ENCODE measurements at regions not wholly inside any gene's neighbourhood (a gene's known extent, or its start where the extent isn't known, plus 50 kb on each side); places are given as distances from the start of the nearest gene placed in this dataset.

DNA sequence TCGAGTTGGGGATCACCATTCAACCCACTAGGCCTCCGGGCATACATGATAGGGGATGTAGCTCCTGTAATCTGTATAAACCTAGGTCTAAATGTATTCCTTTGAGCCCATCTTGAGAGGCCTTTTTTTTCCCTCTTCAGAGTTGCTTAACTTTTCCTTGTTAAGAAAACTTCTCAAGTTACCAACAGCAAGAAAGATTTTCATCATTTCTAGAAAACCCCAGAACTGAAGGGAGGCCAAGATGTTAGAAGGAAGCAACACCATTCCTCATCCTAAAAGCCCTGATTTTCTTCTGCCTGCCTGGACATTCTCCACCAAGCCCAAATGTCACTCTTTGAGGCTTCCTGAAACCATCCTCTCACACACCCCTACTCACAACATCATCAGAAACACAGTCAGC, 79.4 kb downstream of the TMPRSS5 start:
- no peaks in the 10 kb centered on the region for H3K27me3 ChIP-seq
- no peaks in the 10 kb centered on the region for H3K9me3 ChIP-seq
- TF ChIP-seq, protein P1, sequence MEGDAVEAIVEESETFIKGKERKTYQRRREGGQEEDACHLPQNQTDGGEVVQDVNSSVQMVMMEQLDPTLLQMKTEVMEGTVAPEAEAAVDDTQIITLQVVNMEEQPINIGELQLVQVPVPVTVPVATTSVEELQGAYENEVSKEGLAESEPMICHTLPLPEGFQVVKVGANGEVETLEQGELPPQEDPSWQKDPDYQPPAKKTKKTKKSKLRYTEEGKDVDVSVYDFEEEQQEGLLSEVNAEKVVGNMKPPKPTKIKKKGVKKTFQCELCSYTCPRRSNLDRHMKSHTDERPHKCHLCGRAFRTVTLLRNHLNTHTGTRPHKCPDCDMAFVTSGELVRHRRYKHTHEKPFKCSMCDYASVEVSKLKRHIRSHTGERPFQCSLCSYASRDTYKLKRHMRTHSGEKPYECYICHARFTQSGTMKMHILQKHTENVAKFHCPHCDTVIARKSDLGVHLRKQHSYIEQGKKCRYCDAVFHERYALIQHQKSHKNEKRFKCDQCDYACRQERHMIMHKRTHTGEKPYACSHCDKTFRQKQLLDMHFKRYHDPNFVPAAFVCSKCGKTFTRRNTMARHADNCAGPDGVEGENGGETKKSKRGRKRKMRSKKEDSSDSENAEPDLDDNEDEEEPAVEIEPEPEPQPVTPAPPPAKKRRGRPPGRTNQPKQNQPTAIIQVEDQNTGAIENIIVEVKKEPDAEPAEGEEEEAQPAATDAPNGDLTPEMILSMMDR (IDR thresholded peaks at IDR 0.05) = no peak
- no peaks in the 10 kb centered on the region for H3K4me1 ChIP-seq
- H3K4me3 ChIP-seq = no peak overlapping the region
- no peak for DNase-seq (ENCODE audit: low spot score)
- no peaks in the 10 kb centered on the region for H3K36me3 ChIP-seq
- H3K27ac ChIP-seq = no peak overlapping the region

DNA sequence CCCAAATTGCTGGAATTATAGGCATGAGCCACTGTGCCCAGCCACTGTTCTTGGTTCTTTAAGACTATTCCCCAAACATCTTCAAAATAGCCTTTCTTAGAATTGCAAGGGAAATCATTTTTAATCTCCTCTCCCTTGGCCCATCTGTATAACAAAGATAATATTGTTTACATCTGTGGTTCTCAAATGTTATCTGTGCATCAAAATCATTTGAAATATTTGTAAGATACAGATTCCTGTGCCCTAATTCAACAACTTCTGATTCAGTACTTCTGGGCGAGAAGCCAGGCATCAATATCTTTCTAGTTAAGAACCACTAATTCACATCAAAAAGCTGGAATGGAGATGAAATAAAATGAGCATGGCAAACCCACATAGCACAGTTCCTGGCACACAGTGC, 83.0 kb downstream of the TMPRSS5 start:
- Histone ChIP-seq H3K27me3 (no peaks in the 10 kb centered on the region), H3K4me3 (no peak overlapping the region), H3K4me1 (no peaks in the 10 kb centered on the region), H3K9me3 (peaks cover 0 to 16% of the 10 kb centered on the region in 2 donors), H3K36me3 (no peaks in the 10 kb centered on the region), H3K27ac (no peak overlapping the region)
- TF ChIP-seq, protein P1 (IDR thresholded peaks at IDR 0.05) = no peak
- no peak for DNase-seq (ENCODE audit: low spot score)

DNA sequence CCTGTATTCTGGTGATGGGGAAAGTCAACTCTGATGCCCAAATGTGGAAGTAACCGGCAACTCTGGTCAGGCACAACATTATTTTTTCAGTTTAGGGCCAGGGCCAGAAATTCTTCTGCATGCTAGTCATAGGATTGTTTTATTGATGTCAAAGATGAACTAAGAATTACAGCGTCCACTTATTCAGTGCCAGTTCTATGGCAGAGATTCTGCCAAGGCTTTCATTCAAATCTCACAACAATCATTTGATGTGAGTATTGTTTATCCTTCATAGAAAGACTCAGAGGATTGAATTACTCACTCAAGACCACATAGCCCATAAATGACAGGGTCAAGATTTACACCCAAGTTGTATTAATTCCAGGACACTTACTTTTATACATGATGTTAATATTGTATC, 87.7 kb downstream of the TMPRSS5 start:
- Histone ChIP-seq H3K4me1 (no peaks in the 10 kb centered on the region), H3K9me3 (peaks cover 0 to 16% of the 10 kb centered on the region in 2 donors), H3K36me3 (no peaks in the 10 kb centered on the region), H3K4me3 (no peak overlapping the region), H3K27ac (no peak overlapping the region), H3K27me3 (no peaks in the 10 kb centered on the region)
- DNase-seq (ENCODE audit: low spot score) = no peak
- TF ChIP-seq, protein P1 (IDR thresholded peaks at IDR 0.05) = no peak

DNA sequence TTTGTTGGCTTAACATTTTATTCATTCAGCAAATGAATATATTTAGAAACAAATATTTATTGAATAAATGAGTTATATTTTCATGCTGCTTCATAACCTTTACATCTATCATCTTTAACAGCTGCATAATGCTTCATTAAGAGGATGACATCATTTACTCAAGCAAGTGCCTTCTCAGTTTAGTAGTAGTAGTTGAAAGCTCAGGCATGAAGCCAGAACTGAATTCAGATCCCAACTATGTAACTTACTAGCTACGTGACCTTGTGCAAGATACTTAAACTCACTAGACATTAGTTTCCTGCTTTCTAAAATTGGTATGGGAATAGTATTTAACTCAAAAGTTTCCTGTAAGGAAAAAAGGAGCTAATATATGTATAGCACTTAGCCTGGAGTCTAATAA, 90.3 kb downstream of the TMPRSS5 start:
- Histone ChIP-seq H3K27ac (no peak overlapping the region), H3K4me3 (no peak overlapping the region), H3K4me1 (no peaks in the 10 kb centered on the region), H3K27me3 (no peaks in the 10 kb centered on the region), H3K36me3 (no peaks in the 10 kb centered on the region), H3K9me3 (peaks cover 0 to 12% of the 10 kb centered on the region in 2 donors)
- TF ChIP-seq, protein P1 (IDR thresholded peaks at IDR 0.05) = no peak
- no peak for DNase-seq (ENCODE audit: low spot score)

DNA sequence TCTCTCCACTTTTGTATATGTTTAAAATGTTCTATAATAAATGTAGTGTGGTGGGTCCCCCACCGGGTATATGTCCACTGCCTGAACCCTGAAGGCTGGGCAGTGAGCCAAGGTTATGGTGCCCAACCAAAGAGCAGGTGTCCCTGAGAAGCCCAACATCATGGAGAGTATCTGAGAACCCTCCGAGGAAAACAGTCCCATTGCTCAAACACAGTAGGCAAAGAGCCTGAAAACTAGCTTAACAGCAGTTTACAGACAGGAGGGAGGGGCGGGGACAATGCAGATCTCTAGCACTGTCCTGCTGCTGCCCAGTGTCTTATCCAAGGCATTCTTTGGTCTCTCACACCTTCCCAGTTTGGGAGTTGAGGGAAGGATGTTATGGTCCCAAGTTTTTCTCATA, 91.0 kb downstream of the TMPRSS5 start:
- no peak overlapping the region for H3K27ac ChIP-seq
- no peaks in the 10 kb centered on the region for H3K36me3 ChIP-seq
- no peak overlapping the region for H3K4me3 ChIP-seq
- TF ChIP-seq, protein P1 (IDR thresholded peaks at IDR 0.05) = no peak
- peaks cover 0 to 10% of the 10 kb centered on the region in 2 donors for H3K9me3 ChIP-seq
- DNase-seq (ENCODE audit: low spot score) = no peak
- H3K4me1 ChIP-seq = no peaks in the 10 kb centered on the region
- no peaks in the 10 kb centered on the region for H3K27me3 ChIP-seq

DNA sequence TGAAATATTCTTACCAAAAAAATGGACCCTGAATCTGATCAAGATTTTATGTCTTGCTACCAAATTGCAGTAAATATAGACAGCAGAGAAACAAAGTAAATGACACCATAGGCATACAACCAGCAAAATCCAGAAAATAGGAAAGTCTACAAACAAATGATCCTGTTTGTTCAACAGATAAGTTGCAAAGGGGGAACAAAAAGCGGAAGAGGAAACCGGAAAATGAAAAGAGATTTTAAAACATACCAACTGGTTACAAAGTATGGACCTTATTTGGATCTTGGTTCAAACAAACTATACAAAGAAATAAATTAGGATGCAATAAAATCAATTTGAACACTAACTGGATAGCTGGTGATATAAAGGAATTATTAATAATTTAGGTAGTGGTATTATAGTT, 92.0 kb downstream of the TMPRSS5 start:
- Histone ChIP-seq H3K4me3 (no peak overlapping the region), H3K27ac (no peak overlapping the region), H3K27me3 (no peaks in the 10 kb centered on the region), H3K36me3 (no peaks in the 10 kb centered on the region), H3K9me3 (peaks cover 0 to under 1% of the 10 kb centered on the region in 2 donors), H3K4me1 (no peaks in the 10 kb centered on the region)
- DNase-seq (ENCODE audit: low spot score) = no peak
- TF ChIP-seq, protein P1 (IDR thresholded peaks at IDR 0.05) = no peak

Data from right atrium auricular region (tissue), 2 donors.